Thyroid gland (tissue), 4 donors: ENCODE measurements at regions not wholly inside any gene's neighbourhood (a gene's known extent, or its start where the extent isn't known, plus 50 kb on each side); places are given as distances from the start of the nearest gene placed in this dataset.

Experiments
- POLR2A ChIP-seq, 2 donors: fragments of 450-650 bp; IDR thresholded peaks; one replicate each; pipeline ENCODE4 v1.6.1; 2017; ENCODE audit warnings: antibody characterized with exemption in 2 of 2, mild to moderate bottlenecking in 2 of 2, moderate library complexity in 1 of 2
- TF ChIP-seq, protein P1 (sequence below), 6 experiments: fragments of 200-600 bp in 3 of 6; fragments of 450-650 bp in 3 of 6; sonication (generic) in 3 of 6; IDR thresholded peaks; one replicate each; pipeline ENCODE4 v1.5.1; 2016 to 2019; ENCODE audit warnings: antibody characterized with exemption in 6 of 6, mild to moderate bottlenecking in 2 of 6, inconsistent platforms in 1 of 6, moderate library complexity in 1 of 6

DNA sequence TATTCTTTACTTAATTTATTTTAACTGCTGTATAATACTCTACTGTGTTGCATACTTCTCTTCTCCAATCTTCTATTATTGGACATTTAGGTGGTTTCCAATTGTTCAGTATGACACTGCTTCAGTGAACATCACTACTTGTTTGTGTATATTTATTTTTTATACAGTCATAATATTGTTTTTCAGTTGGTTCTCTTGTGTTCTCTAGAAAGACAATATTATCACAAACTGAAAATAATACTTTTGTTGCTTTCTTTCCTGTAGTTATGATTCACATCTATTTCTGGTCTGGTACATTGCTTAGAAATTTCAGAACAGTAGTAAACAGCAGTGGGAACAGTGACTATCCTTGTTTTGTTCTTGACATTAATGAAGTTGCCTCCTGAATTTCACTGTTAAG is 62.8 kb upstream of the GTSF1L start:
- TF ChIP-seq, protein P1, sequence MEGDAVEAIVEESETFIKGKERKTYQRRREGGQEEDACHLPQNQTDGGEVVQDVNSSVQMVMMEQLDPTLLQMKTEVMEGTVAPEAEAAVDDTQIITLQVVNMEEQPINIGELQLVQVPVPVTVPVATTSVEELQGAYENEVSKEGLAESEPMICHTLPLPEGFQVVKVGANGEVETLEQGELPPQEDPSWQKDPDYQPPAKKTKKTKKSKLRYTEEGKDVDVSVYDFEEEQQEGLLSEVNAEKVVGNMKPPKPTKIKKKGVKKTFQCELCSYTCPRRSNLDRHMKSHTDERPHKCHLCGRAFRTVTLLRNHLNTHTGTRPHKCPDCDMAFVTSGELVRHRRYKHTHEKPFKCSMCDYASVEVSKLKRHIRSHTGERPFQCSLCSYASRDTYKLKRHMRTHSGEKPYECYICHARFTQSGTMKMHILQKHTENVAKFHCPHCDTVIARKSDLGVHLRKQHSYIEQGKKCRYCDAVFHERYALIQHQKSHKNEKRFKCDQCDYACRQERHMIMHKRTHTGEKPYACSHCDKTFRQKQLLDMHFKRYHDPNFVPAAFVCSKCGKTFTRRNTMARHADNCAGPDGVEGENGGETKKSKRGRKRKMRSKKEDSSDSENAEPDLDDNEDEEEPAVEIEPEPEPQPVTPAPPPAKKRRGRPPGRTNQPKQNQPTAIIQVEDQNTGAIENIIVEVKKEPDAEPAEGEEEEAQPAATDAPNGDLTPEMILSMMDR (IDR thresholded peaks at IDR 0.05): no peak
- no peak for TF ChIP-seq POLR2A (IDR thresholded peaks at IDR 0.05)
